Suprapubic skin (tissue), 3 donors: ENCODE measurements at regions not wholly inside any gene's neighbourhood (a gene's known extent, or its start where the extent isn't known, plus 50 kb on each side); places are given as distances from the start of the nearest gene placed in this dataset.

Experiments
- CTCF ChIP-seq, 2 donors: fragments of 200-600 bp in 1 of 2; fragments of 450-650 bp in 1 of 2; sonication (generic) in 1 of 2; IDR thresholded peaks; one replicate each; pipeline ENCODE4 v1.5.1; 2016 to 2019; ENCODE audit warnings: antibody characterized with exemption in 2 of 2, mild to moderate bottlenecking in 1 of 2, moderate library complexity in 1 of 2
- POLR2A ChIP-seq, 2 donors: fragments of 450-650 bp; IDR thresholded peaks; one replicate each; pipeline ENCODE4 v1.6.1; 2017; ENCODE audit warnings: antibody characterized with exemption in 2 of 2, mild to moderate bottlenecking in 2 of 2, moderate library complexity in 2 of 2

- TF ChIP-seq CTCF (IDR thresholded peaks at IDR 0.05) (no peak), POLR2A (IDR thresholded peaks at IDR 0.05) (no peak)
These were observed 240.8 kb downstream of the ANKRD60 start for GRCh38 chr20:57987659-57988058.
